Hindlimb muscle (tissue), 1 donor: ENCODE measurements at regions not wholly inside any gene's neighbourhood (a gene's known extent, or its start where the extent isn't known, plus 50 kb on each side); places are given as distances from the start of the nearest gene placed in this dataset.

Experiments used
- DNase-seq: peaks from one replicate; pipeline ENCODE4 v3.0.0-alpha.2; 2013

DNA sequence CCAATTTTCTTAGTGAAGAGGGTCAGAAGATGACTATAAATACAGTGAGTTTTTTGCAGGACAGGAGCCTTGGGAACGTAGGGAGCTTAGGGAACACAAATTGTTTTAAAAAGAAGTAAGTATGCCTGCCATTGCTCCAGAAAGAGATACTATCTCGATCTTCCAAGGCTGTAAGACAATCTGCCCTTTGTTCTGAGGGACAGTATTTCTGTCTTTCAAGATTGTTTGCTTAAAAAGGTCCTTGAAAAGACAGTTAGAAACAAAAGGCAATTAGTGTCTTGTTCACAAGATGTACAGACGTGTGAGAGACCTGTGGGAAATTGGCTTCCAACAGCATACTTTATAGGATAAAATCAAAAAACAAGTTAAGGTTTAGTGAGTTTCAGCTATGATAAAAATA, 321.2 kb upstream of the FAR2 start:
- no peak for DNase-seq

DNA sequence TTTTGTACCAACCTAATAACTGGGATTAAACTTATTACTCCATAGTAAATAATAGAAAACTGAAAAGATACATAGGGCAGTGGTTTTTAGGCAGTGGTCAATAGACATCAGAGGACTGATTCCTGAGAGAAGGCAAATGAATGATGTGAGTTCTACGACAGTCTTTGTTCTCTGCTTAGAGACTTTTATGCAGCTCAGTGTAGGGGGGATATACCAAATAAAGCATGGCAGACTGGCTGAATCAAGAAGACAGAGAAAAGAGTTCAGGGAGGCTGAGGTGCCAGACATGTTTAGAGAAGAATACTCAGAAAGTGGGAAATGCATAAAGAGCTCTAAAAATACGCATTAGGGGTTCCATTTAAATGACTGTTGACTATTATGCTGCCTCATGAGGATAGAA, 320.8 kb upstream of the FAR2 start:
- no peak for DNase-seq

GRCh38 chr12:28830491-28830890, 318.6 kb upstream of the FAR2 start:
- no peak for DNase-seq

DNA sequence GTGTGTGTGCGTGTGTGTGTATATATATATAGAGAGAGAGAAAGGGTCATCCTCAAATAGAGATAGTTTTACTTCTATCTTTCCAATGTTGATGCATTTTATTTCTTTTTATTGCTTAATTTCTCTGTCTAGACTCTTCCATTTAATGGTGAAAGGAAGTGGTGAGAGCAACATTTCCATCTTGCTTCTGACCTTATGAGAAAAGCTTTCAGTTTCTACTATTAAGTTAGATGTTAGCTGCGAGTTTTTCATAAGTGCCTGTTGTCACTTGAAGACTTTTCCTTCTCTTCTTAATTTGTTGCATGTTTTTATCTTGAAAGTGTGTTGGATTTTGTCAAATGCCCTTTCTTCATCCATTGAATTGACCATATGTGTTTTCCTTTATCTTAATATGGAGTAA, 304.4 kb upstream of the FAR2 start:
- DNase-seq = no peak

DNA sequence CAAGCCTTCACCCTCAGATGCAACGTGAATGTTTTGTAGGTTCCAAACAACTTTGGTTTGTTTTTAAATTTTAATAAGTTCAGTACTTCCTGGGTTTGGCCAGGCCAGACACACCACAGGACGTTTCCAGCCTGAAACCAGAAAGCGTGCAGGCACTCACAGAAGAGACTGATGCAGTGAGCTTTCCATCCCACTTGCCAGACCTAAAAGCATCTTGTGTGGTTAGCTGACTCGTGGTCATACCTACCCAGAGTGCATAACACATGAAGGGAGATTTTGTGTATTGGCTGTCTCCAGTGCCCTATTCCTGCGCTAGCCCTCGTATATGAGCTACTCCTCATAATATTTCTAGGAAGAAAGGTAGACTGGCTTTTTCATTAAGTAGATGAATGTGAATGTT, 297.3 kb upstream of the FAR2 start:
- DNase-seq = no peak

- no peak for DNase-seq
These were observed 293.2 kb upstream of the FAR2 start for GRCh38 chr12:28855761-28856310.

- no peak for DNase-seq
These were observed 291.7 kb upstream of the FAR2 start for GRCh38 chr12:28857369-28857768.

GRCh38 chr12:28859551-28859950, 289.5 kb upstream of the FAR2 start:
- DNase-seq = no peak

DNA sequence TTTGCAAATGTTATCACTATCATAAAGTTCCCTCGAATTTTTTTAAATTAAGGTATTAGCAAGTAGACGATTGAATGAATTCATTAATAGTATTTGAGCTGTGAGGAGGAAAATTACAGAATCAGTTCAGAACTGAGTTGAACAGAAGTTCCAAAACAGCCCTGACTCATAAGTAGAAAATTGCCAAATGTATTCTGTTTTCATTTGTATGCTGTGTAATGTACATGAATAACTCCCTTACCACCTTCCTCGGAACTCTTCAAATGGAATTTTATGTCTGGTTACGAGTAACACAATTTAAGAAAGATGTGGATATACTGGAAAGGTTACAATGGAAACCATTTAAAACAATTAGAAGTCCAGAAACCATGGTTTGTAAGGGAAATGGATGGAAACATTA, 283.3 kb upstream of the FAR2 start:
- DNase-seq = no peak

DNA sequence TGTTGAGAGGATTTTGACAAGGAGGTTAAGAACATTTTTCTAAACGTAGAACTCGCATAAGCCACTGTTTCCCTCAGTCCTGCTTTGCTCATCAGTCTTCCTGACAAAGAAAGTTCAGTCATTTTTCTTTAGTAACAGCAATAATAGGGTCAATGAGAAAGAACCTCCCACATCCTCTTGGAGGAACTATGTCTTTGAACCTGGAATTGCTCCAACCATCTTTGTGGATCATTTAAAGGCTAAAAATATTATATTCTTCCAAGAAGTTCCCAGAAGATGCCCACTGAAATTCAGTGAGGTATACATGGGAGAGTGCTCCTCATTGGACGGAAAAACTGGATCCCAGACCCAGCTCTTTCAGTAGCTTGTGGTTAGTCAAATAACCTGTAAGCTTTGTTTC, 282.8 kb upstream of the FAR2 start:
- no peak for DNase-seq

GRCh38 chr12:28866715-28867503, 282.2 kb upstream of the FAR2 start:
- no peak for DNase-seq

GRCh38 chr12:28868414-28868813, 280.7 kb upstream of the FAR2 start:
- DNase-seq = no peak

DNA sequence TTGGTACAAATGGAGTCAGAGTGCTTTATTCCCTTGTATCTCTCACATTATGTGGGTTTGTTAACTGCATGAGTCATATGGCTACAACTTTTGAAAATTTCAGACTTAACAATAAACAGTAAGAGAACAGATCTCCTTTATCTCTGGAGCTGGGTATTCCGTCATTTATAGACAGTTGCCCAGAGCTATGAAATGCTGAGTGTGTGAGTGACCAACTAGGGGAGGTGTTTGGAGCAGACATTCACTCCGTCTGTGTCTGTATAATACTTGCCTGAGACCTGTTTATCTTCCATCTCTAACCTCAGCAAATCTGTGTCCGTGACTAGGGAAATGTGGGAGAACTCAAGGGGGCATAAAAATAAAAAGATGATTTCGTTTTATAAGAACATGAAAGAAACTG, 279.9 kb upstream of the FAR2 start:
- DNase-seq = no peak

GRCh38 chr12:28870839-28871440, 278.1 kb upstream of the FAR2 start:
- DNase-seq = no peak

DNA sequence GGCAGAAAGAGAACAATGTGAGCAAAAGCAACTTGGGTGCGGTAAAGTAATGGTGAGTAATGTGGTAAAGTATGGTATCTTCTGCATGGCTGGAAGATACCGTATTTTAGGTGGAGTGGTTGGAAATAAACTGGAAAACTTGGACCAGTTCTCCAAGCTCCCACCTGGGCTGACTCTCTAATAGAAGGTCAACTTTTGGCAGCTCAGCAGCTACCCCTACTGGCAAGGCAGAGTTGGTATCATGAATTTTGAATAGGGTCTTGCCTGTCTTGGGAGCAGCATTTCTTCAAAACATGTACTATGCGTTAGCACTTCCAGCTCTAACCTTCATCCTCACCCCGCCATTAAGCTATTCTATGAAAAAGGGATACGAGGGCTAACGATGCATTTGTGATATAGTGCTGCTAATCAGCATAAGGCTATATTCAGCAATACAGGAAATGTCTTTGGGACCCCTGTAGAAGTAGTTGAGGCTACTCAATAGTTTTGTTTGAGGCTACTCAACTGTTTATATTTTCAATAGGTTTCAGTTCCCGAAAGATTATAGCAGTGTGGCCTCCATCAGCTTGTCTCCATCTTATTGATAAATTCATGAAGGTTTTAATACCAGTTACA, 276.3 kb upstream of the FAR2 start:
- no peak for DNase-seq

DNA sequence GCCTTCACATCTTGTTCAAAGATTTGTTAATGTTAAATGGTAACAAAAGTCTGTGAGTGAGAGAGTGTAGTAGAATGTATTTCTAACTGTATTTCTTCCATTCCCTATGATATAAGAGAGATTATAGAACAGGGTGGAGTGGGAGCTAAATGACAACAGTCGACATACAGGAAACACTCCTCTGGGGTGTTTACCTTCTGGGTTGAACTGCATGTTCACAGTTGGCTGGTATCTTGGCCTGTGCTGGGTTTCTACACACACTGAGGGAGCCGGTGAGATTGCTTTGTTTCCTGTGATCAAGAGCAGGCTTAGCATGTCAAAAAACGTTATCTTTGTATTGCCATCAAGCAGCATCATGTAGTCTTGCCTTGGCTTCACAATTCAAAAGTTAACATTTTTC, 274.3 kb upstream of the FAR2 start:
- DNase-seq = no peak

DNA sequence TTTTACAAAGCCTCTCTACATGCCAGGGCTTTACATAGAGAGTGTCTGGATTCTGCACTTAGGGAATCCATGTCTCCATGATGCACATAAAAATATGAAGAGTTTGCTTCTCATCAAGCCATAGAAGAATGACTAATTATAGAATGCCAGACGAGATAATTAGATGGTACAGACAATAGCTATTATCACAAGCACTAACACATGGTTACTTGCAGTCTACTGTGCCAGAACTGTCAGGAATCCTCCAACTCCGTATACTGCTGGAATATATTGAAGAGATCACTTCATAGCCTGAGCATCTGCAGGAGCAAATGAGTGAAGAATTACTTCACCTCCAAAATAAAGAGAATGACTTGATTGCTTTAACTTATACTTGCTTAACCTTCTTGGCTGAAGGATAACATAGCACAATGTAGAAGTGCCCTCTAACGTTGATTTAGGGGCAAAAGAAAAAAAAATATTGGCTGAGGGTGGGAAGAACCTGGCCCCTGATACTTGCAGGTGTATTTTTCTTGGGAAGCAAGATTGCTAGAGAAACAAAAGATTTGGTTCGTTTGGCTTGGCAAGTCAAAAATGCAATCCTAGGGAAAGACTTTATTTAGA, 272.8 kb upstream of the FAR2 start:
- DNase-seq = no peak

GRCh38 chr12:28877854-28878253, 271.2 kb upstream of the FAR2 start:
- no peak for DNase-seq

DNA sequence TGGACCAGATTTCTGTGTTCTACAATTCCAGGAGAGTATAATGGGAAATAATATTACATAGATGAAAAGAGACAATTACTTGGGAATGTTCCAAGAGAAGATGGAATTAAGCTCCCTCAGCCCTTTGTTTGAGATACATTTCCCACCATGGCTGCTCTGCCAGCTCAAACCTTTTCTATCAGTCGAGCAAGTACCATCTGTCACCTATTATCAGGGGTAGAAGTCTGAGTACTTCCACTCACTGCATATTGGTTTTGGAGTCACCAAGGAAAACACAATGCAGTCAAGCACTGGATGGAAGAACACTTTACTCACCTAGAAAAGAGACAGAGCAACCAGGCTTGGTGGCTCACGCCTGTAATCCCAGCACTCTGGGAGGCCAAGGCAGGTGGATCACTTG, 270.4 kb upstream of the FAR2 start:
- no peak for DNase-seq

- DNase-seq = no peak
These were observed 269.7 kb upstream of the FAR2 start for GRCh38 chr12:28879379-28879778.

DNA sequence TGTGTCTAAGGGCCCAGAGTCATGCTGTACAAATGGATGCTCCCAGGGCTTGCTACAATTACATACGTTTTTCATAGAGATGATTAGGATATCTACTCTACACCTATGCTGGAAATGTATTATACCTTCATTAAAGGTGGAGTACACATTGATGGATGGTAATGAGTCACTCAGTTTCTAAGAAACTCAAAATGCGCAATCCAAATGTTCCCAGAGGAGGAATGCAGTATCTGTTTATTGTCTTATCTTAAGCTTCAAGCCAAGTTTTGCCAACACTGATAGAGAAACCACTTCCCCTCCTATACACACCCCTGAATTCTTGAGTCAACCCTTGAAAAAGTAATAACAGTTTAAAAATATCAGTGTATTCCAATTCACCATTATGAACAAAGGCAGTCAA, 266.6 kb upstream of the FAR2 start:
- no peak for DNase-seq

DNA sequence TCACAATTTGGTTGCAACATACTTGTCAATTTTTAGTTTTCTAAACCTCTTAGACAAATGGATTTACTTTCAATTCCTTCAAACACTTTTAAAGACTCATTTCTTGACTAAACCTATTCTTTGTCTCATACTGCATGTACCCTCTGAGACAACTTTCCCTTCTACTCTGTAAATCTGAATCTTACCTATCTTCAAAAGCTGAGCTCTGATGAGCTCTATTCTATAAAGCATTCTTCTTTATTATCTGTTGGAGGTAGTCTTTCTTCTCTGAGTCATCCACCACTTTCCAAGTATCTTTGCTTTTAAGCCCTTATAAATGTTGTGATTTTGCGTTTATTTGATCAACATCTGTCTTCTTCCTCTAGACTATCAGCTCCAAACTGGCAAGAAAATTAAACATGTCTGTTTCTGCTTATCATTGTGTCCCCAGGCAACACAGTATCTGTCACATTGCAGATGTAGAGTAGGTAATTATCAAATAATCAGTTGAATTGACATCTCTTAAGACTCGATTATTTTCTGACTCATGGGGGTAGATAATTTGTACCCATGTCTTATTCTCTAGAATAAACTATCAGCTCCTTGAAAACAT, 265.6 kb upstream of the FAR2 start:
- DNase-seq = no peak
